GM19452 (cell line): ENCODE measurements at regions not wholly inside any gene's neighbourhood (a gene's known extent, or its start where the extent isn't known, plus 50 kb on each side); places are given as distances from the start of the nearest gene placed in this dataset.

Experiments used
- ATAC-seq: cut with Tn5 transposase; IDR thresholded peaks from one replicate; pipeline ENCODE4 v1.9.1; 2021; ENCODE audit not compliant: unreplicated experiment

- no peak for ATAC-seq
Measured at GRCh38 chr5:37921452-37921851, 81.6 kb upstream of the GDNF start.

- ATAC-seq = no peak
Measured at GRCh38 chr5:37918424-37918823, 78.6 kb upstream of the GDNF start.

- ATAC-seq = no peak
Measured at GRCh38 chr5:37916525-37916924, 76.7 kb upstream of the GDNF start.

- peak; percentile 75 for ATAC-seq
Measured at GRCh38 chr5:37915097-37915736, 75.4 kb upstream of the GDNF start.

GRCh38 chr5:37909610-37910266 is 69.9 kb upstream of the GDNF start:
- ATAC-seq = peak; percentile 91

GRCh38 chr5:37906416-37906815 is 66.6 kb upstream of the GDNF start:
- no peak for ATAC-seq

GRCh38 chr5:37905230-37905629 is 65.4 kb upstream of the GDNF start:
- no peak for ATAC-seq

GRCh38 chr5:37902323-37902722 is 62.5 kb upstream of the GDNF start:
- no peak for ATAC-seq

- no peak for ATAC-seq
Measured at GRCh38 chr5:37900692-37901091, 60.9 kb upstream of the GDNF start.

GRCh38 chr5:37899037-37899436 is 59.2 kb upstream of the GDNF start:
- no peak for ATAC-seq

- no peak for ATAC-seq
Measured at GRCh38 chr5:37896159-37896558, 56.3 kb upstream of the GDNF start.

- no peak for ATAC-seq
Measured at GRCh38 chr5:37893434-37894134, 53.7 kb upstream of the GDNF start.

- no peak for ATAC-seq
Measured at GRCh38 chr5:37892586-37892985, 52.7 kb upstream of the GDNF start.

- no peak for ATAC-seq
Measured at GRCh38 chr5:37891832-37892231, 52.0 kb upstream of the GDNF start.

- ATAC-seq = no peak
Measured at GRCh38 chr5:37889612-37890317, 49.9 kb upstream of the GDNF start.
